K562 (cell line): ENCODE measurements at regions not wholly inside any gene's neighbourhood (a gene's known extent, or its start where the extent isn't known, plus 50 kb on each side); places are given as distances from the start of the nearest gene placed in this dataset.

Source experiments
- ATF6 ChIP-seq: sonication (generic); formaldehyde crosslinking; IDR thresholded peaks from 2 replicates; pipeline ENCODE4 v1.4.0; 2020; ENCODE audit warnings: mild to moderate bottlenecking, missing genetic modification reagents
- BHLHE40 ChIP-seq: IDR thresholded peaks from 2 replicates; pipeline ENCODE4 v1.6.1; 2011; ENCODE audit warnings: low read length, improper control_type of control experiment
- CHD2 ChIP-seq: IDR thresholded peaks from 2 replicates; pipeline ENCODE4 v1.6.1; 2011; ENCODE audit warnings: low read depth, low read length
- CREB1 ChIP-seq, 2 experiments: sonication (generic) in 1 of 2; formaldehyde crosslinking in 1 of 2; IDR thresholded peaks; 2 replicates each; pipeline versions ENCODE4 v1.6.1 to v1.8.0; 2012 to 2022; ENCODE audit warnings: inconsistent platforms in 1 of 2, mild to moderate bottlenecking in 1 of 2, missing genetic modification reagents in 1 of 2, moderate library complexity in 1 of 2
- FOXA1 ChIP-seq: fragments of 450-650 bp; IDR thresholded peaks from 2 replicates; pipeline ENCODE4 v1.6.1; 2016; ENCODE audit warnings: mild to moderate bottlenecking, borderline replicate concordance
- HMG20B ChIP-seq: fragments of 250-450 bp; sonication (Bioruptor Pico); IDR thresholded peaks from 2 replicates; pipeline ENCODE4 v1.5.0; 2021; ENCODE audit warnings: mild to moderate bottlenecking
- LEF1 ChIP-seq: fragments of 450-650 bp; IDR thresholded peaks from 2 replicates; pipeline ENCODE4 v1.6.1; 2016; ENCODE audit warnings: mild to moderate bottlenecking
- PREB ChIP-seq: sonication (generic); formaldehyde crosslinking; IDR thresholded peaks from 2 replicates; pipeline ENCODE4 v1.8.1; 2023; ENCODE audit warnings: mild to moderate bottlenecking, missing genetic modification reagents
- RBM39 ChIP-seq: fragments of 200-400 bp; formaldehyde crosslinking; optimal IDR thresholded peaks from 2 replicates; pipeline ENCODE3; 2018; ENCODE audit warnings: low read depth, low read length
- SP1 ChIP-seq: sonication (generic); formaldehyde crosslinking; IDR thresholded peaks from 2 replicates; pipeline ENCODE4 v1.8.1; 2022; ENCODE audit warnings: mild to moderate bottlenecking, missing genetic modification reagents
- ZBTB33 ChIP-seq: sonication (generic); formaldehyde crosslinking; IDR thresholded peaks from 2 replicates; pipeline ENCODE4 v1.8.1; 2023; ENCODE audit warnings: mild to moderate bottlenecking, missing genetic modification reagents
- TF ChIP-seq, protein P1 (sequence below), 3 experiments: IDR thresholded peaks in 2 of 3; conservative IDR thresholded peaks in 1 of 3; 2 replicates each; pipeline ENCODE4 v1.5.1; 2011 to 2012; ENCODE audit warnings: low read length in 3 of 3, mild to moderate bottlenecking in 3 of 3, control low read depth in 2 of 3, improper control_type of control experiment in 1 of 3, inconsistent platforms in 1 of 3, low read depth in 1 of 3, mixed read lengths in 1 of 3, moderate library complexity in 1 of 3; ENCODE audit not compliant: insufficient read depth in 2 of 3

DNA sequence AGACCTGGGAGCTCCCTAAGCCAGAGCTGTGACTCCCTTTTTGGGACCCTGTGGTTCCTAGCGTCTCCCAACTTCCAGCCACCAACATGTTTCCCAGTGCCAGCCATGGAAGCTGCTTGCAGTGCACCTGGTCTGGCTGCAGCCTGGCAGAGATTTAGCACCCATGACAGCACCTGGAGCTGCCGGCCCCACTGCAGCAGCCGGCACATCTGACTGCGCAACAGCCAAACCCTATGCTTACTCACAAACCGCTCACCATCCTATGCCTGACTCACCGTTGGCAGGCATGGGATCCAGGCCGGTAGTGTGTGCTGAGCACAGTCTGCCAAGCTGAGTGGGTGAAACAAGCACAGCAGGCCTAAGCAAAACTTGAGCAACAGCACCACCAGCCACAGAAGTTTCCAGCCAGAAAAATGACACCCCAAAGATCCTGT, 435.9 kb upstream of the PRMT6 start:
- no peak for TF ChIP-seq SP1 (CRISPR knock-in tag)
- TF ChIP-seq PREB (CRISPR knock-in tag): no peak
- TF ChIP-seq CREB1 (IDR thresholded peaks at IDR 0.05): no peak
- no peak for TF ChIP-seq CREB1 (CRISPR knock-in tag; IDR thresholded peaks at IDR 0.05)
- TF ChIP-seq LEF1: no peak
- TF ChIP-seq, protein P1, sequence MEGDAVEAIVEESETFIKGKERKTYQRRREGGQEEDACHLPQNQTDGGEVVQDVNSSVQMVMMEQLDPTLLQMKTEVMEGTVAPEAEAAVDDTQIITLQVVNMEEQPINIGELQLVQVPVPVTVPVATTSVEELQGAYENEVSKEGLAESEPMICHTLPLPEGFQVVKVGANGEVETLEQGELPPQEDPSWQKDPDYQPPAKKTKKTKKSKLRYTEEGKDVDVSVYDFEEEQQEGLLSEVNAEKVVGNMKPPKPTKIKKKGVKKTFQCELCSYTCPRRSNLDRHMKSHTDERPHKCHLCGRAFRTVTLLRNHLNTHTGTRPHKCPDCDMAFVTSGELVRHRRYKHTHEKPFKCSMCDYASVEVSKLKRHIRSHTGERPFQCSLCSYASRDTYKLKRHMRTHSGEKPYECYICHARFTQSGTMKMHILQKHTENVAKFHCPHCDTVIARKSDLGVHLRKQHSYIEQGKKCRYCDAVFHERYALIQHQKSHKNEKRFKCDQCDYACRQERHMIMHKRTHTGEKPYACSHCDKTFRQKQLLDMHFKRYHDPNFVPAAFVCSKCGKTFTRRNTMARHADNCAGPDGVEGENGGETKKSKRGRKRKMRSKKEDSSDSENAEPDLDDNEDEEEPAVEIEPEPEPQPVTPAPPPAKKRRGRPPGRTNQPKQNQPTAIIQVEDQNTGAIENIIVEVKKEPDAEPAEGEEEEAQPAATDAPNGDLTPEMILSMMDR (IDR thresholded peaks at IDR 0.05 in 2 of 3, conservative IDR thresholded peaks at IDR 0.05 in 1 of 3; ENCODE audit: insufficient read depth in 2 of 3, low read depth in 1 of 3, low read length in 3 of 3): no peak
- no peak for TF ChIP-seq ATF6 (CRISPR knock-in tag)
- no peak for TF ChIP-seq RBM39
- no peak for TF ChIP-seq BHLHE40
- no peak for TF ChIP-seq HMG20B (CRISPR knock-in tag)
- TF ChIP-seq CHD2: no peak
- TF ChIP-seq FOXA1: no peak
- TF ChIP-seq ZBTB33 (CRISPR knock-in tag): no peak
